OCI-LY1 (cell line): ENCODE measurements at regions not wholly inside any gene's neighbourhood (a gene's known extent, or its start where the extent isn't known, plus 50 kb on each side); places are given as distances from the start of the nearest gene placed in this dataset.

Source experiments
- H2AFZ ChIP-seq: fragments of 200-600 bp; sonication (generic), shearing (Covaris generic); 2 replicates; pipeline ENCODE4 v1.6.0; 2014; ENCODE audit warnings: antibody characterized with exemption, mild to moderate bottlenecking, low read length
- H3F3A ChIP-seq: fragments of 200-600 bp; sonication (generic), shearing (Covaris generic); 2 replicates; pipeline ENCODE4 v1.6.0; 2014; ENCODE audit warnings: mild to moderate bottlenecking, antibody characterized with exemption, low read length, moderate library complexity; ENCODE audit not compliant: insufficient read depth
- H3K27ac ChIP-seq: fragments of 200-600 bp; sonication (generic); 2 replicates; pipeline ENCODE4 v1.5.1; 2014; ENCODE audit warnings: low read length, mixed run types, mild to moderate bottlenecking, low read depth; ENCODE audit not compliant: poor library complexity, severe bottlenecking
- H3K27me3 ChIP-seq: fragments of 200-600 bp; sonication (generic); 2 replicates; pipeline ENCODE4 v1.6.0; 2014; ENCODE audit warnings: antibody characterized with exemption, mild to moderate bottlenecking, low read length, moderate library complexity; ENCODE audit not compliant: insufficient read depth
- H3K36me3 ChIP-seq: fragments of 200-600 bp; sonication (generic); 2 replicates; pipeline ENCODE4 v1.6.1; 2014; ENCODE audit warnings: mild to moderate bottlenecking, antibody characterized with exemption, low read length, moderate library complexity, mixed read lengths; ENCODE audit not compliant: insufficient read depth
- H3K4me1 ChIP-seq: fragments of 200-600 bp; sonication (generic); 2 replicates; pipeline ENCODE4 v1.5.1; 2014; ENCODE audit warnings: mild to moderate bottlenecking, low read length, moderate library complexity; ENCODE audit not compliant: insufficient read depth, severe bottlenecking
- H3K4me2 ChIP-seq: fragments of 200-600 bp; sonication (generic), shearing (Covaris generic); 2 replicates; pipeline ENCODE4 v1.6.1; 2014; ENCODE audit warnings: low read length
- H3K4me3 ChIP-seq: fragments of 200-600 bp; sonication (generic); 2 replicates; pipeline ENCODE4 v1.5.1; 2014; ENCODE audit warnings: low read length, low read depth, mild to moderate bottlenecking, mixed read lengths; ENCODE audit not compliant: poor library complexity, severe bottlenecking
- H3K79me2 ChIP-seq: fragments of 200-600 bp; shearing (Covaris generic); 2 replicates; pipeline ENCODE4 v1.6.1; 2016; ENCODE audit warnings: mixed run types, low read length, mixed read lengths; ENCODE audit not compliant: insufficient read depth
- H3K9ac ChIP-seq: fragments of 200-600 bp; sonication (generic), shearing (Covaris generic); 2 replicates; pipeline ENCODE4 v1.6.1; 2014; ENCODE audit warnings: mild to moderate bottlenecking, low read length, mixed read lengths
- H3K9me2 ChIP-seq: fragments of 200-600 bp; sonication (generic), shearing (Covaris generic); 2 replicates; pipeline ENCODE4 v1.6.1; 2014; ENCODE audit warnings: low read depth, mild to moderate bottlenecking, low read length, mixed read lengths
- H3K9me3 ChIP-seq: fragments of 200-600 bp; shearing (Covaris generic); 2 replicates; pipeline ENCODE4 v1.6.1; 2014; ENCODE audit warnings: low read length, mixed read lengths
- H4K20me1 ChIP-seq: fragments of 200-600 bp; sonication (generic), shearing (Covaris generic); 2 replicates; pipeline ENCODE4 v1.6.0; 2016; ENCODE audit warnings: mild to moderate bottlenecking, low read length; ENCODE audit not compliant: insufficient read depth
- EZH2 ChIP-seq: fragments of 200-600 bp; sonication (generic), shearing (Covaris generic); IDR thresholded peaks from 2 replicates; pipeline ENCODE4 v1.8.0; 2017; ENCODE audit warnings: borderline replicate concordance, mixed run types, mild to moderate bottlenecking, antibody characterized with exemption, low read length, moderate library complexity, mixed read lengths
- TF ChIP-seq, protein P1 (sequence below): fragments of 200-600 bp; sonication (generic), shearing (Covaris generic); IDR thresholded peaks from 2 replicates; pipeline ENCODE4 v1.5.1; 2017; ENCODE audit warnings: mild to moderate bottlenecking, antibody characterized with exemption, low read length, moderate library complexity, mixed read lengths

DNA sequence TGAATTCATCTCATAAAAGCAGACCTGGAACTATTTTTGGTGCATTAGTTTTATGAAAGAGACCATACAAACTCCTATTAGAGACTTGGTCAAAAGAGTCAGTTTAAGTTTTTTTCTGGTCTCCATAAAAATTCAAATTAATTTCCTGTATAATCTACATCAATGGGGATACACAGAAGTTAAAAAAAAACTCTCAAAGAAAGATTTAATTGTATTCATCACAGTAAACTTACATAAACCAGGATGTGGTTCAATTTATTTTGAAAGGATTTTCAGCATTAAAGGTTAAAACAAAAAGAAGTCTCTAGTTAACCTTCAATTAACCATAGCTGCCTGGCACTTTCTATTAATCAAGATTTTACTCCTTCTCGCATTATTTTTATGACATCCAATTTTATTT is 530.3 kb upstream of the KCNMB2 start:
- Histone ChIP-seq H3K9ac (no peak overlapping the region), H3K27me3 (no peaks in the 10 kb centered on the region), H2AFZ (no peak overlapping the region), H3K4me3 (no peak overlapping the region), H3K79me2 (no peaks in the 10 kb centered on the region), H3F3A (no peaks in the 10 kb centered on the region), H3K27ac (no peak overlapping the region), H3K4me1 (no peaks in the 10 kb centered on the region), H3K36me3 (no peaks in the 10 kb centered on the region), H3K4me2 (no peak overlapping the region), H3K9me2 (no peaks in the 10 kb centered on the region), H4K20me1 (no peaks in the 10 kb centered on the region), H3K9me3 (no peaks in the 10 kb centered on the region)
- no peak for TF ChIP-seq EZH2
- TF ChIP-seq, protein P1, sequence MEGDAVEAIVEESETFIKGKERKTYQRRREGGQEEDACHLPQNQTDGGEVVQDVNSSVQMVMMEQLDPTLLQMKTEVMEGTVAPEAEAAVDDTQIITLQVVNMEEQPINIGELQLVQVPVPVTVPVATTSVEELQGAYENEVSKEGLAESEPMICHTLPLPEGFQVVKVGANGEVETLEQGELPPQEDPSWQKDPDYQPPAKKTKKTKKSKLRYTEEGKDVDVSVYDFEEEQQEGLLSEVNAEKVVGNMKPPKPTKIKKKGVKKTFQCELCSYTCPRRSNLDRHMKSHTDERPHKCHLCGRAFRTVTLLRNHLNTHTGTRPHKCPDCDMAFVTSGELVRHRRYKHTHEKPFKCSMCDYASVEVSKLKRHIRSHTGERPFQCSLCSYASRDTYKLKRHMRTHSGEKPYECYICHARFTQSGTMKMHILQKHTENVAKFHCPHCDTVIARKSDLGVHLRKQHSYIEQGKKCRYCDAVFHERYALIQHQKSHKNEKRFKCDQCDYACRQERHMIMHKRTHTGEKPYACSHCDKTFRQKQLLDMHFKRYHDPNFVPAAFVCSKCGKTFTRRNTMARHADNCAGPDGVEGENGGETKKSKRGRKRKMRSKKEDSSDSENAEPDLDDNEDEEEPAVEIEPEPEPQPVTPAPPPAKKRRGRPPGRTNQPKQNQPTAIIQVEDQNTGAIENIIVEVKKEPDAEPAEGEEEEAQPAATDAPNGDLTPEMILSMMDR = no peak

DNA sequence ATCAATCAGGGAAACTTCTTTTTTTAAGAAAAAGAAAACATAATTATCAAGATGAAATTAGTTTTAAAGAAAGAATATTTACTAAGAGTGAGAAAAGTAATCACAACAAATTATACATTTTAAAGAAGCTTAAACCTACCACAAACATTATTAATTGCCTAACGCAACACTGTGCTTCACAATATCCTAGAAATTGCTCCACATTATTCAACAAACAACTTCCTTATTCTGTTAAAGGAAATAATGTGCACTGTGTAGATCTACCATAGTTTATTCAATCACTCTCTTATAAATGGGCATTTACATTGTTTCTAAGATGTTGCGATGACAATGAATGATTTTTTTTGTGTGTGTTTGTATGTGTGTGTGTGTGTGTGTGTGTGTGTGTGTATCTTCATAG is 525.9 kb upstream of the KCNMB2 start:
- Histone ChIP-seq H3K9ac (no peak overlapping the region), H3K9me2 (0 out of 2 replicates have a peak, but pooled peaks cover 3% of the 10 kb centered on the region), H3K9me3 (no peaks in the 10 kb centered on the region), H3K27ac (no peak overlapping the region), H2AFZ (no peak overlapping the region), H3K27me3 (no peaks in the 10 kb centered on the region), H3F3A (no peaks in the 10 kb centered on the region), H3K4me2 (no peak overlapping the region), H3K36me3 (no peaks in the 10 kb centered on the region), H4K20me1 (no peaks in the 10 kb centered on the region), H3K4me1 (no peaks in the 10 kb centered on the region), H3K4me3 (no peak overlapping the region), H3K79me2 (no peaks in the 10 kb centered on the region)
- TF ChIP-seq, protein P1 = no peak
- TF ChIP-seq EZH2 = no peak

DNA sequence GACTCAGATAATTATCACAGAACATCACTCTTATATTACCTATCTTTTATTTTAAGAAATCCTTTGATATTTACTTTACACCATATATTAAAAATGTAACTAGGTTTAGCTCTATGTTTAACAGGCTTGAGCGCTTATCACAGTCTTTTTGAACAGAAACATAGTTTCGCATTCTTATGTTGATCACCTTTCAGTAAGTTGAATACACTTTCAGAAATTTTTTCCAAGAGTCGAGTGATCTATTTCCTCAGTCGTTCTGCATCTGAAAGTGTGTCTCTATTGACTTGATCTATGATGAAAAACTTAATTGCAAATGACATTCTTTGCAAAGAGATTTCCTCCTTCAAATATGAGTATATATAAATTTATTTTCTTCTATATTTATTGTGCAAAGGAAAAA is 516.6 kb upstream of the KCNMB2 start:
- Histone ChIP-seq H2AFZ (no peak overlapping the region), H3K4me3 (no peak overlapping the region), H3K4me1 (no peaks in the 10 kb centered on the region), H3K9ac (no peak overlapping the region), H3K36me3 (no peaks in the 10 kb centered on the region), H3K4me2 (no peak overlapping the region), H3F3A (no peaks in the 10 kb centered on the region), H3K9me2 (no peaks in the 10 kb centered on the region), H3K27me3 (no peaks in the 10 kb centered on the region), H3K79me2 (no peaks in the 10 kb centered on the region), H4K20me1 (no peaks in the 10 kb centered on the region), H3K27ac (no peak overlapping the region), H3K9me3 (no peaks in the 10 kb centered on the region)
- TF ChIP-seq, protein P1 = no peak
- TF ChIP-seq EZH2 = no peak
